ENCODE measurements at regions not wholly inside any gene's neighbourhood (a gene's known extent, or its start where the extent isn't known, plus 50 kb on each side); places are given as distances from the start of the nearest gene placed in this dataset.

- TF ChIP-seq POLR2A (IDR thresholded peaks at IDR 0.05), result no peak
- TF ChIP-seq CTCF (IDR thresholded peaks at IDR 0.05), result no peak
Observed at GRCh38 chr13:100951016-100951415, 276.4 kb upstream of the TMTC4 start.

Data from vagina (tissue), 2 donors.